Suprapubic skin (tissue), 4 donors: ENCODE measurements at regions not wholly inside any gene's neighbourhood (a gene's known extent, or its start where the extent isn't known, plus 50 kb on each side); places are given as distances from the start of the nearest gene placed in this dataset.

Source experiments
- CTCF ChIP-seq, 2 donors: fragments of 200-600 bp in 1 of 2; fragments of 450-650 bp in 1 of 2; sonication (generic) in 1 of 2; IDR thresholded peaks; one replicate each; pipeline ENCODE4 v1.5.1; 2016 to 2019; ENCODE audit warnings: antibody characterized with exemption in 2 of 2, mild to moderate bottlenecking in 1 of 2, moderate library complexity in 1 of 2
- EP300 ChIP-seq: sonication (generic); formaldehyde crosslinking; IDR thresholded peaks from one replicate; pipeline ENCODE4 v1.6.1; 2017; ENCODE audit warnings: antibody characterized with exemption
- POLR2A ChIP-seq, 2 donors: fragments of 450-650 bp; IDR thresholded peaks; one replicate each; pipeline ENCODE4 v1.6.1; 2017; ENCODE audit warnings: antibody characterized with exemption in 2 of 2, mild to moderate bottlenecking in 2 of 2, moderate library complexity in 2 of 2
- POLR2AphosphoS5 ChIP-seq, 3 donors: sonication (generic); formaldehyde crosslinking; IDR thresholded peaks; one replicate each; pipeline ENCODE4 v1.6.1; 2017; ENCODE audit warnings: antibody characterized with exemption in 3 of 3

GRCh38 chr14:87305345-87305744 lies 687.6 kb downstream of the GALC start:
- TF ChIP-seq POLR2A (IDR thresholded peaks at IDR 0.05) (no peak), CTCF (IDR thresholded peaks at IDR 0.05) (no peak), POLR2AphosphoS5 (IDR thresholded peaks at IDR 0.05) (no peak), EP300 (no peak)
